ENCODE measurements at regions not wholly inside any gene's neighbourhood (a gene's known extent, or its start where the extent isn't known, plus 50 kb on each side); places are given as distances from the start of the nearest gene placed in this dataset.

- in situ Hi-C loops (cut with MboI; ENCODE audit: low sequenced_read_pairs in 4 of 4) (no loop called here), intact Hi-C loops (cut with DNase I; ENCODE audit: low total_unique reads) (no loop called here)
- ATAC-seq: no peak
- no peak for TF ChIP-seq CTCF (IDR thresholded peaks at IDR 0.05 in 4 of 5, conservative IDR thresholded peaks at IDR 0.05 in 1 of 5)
- no peak for TF ChIP-seq POLR2A (IDR thresholded peaks at IDR 0.05)
- H3K36me3 ChIP-seq: no peaks in the 10 kb centered on the region
- no peaks in the 10 kb centered on the region for H3K9me3 ChIP-seq
- no peaks in the 10 kb centered on the region for H3K27me3 ChIP-seq
- H3K4me3 ChIP-seq: no peak overlapping the region
- no peak for DNase-seq
- no peak overlapping the region for H3K27ac ChIP-seq
- H3K4me1 ChIP-seq: no peaks in the 10 kb centered on the region
Observed at GRCh38 chr13:74561155-74561554, 427.0 kb upstream of the KLF12 start.

- H3K36me3 ChIP-seq: no peaks in the 10 kb centered on the region
- no peaks in the 10 kb centered on the region for H3K9me3 ChIP-seq
- ATAC-seq (no peak), DNase-seq (no peak)
- in situ Hi-C loops (cut with MboI; ENCODE audit: low sequenced_read_pairs in 4 of 4) (no loop called here), intact Hi-C loops (cut with DNase I; ENCODE audit: low total_unique reads) (no loop called here)
- TF ChIP-seq POLR2A (IDR thresholded peaks at IDR 0.05) (no peak), CTCF (IDR thresholded peaks at IDR 0.05 in 4 of 5, conservative IDR thresholded peaks at IDR 0.05 in 1 of 5) (no peak)
- H3K4me3 ChIP-seq: no peak overlapping the region
- no peaks in the 10 kb centered on the region for H3K4me1 ChIP-seq
- H3K27ac ChIP-seq: no peak overlapping the region
- no peaks in the 10 kb centered on the region for H3K27me3 ChIP-seq
Observed at GRCh38 chr13:74560325-74560724, 426.1 kb upstream of the KLF12 start.

GRCh38 chr13:74557870-74558269 is 423.7 kb upstream of the KLF12 start:
- intact Hi-C loops (cut with DNase I; ENCODE audit: low total_unique reads): no loop called here
- H3K4me1 ChIP-seq: no peaks in the 10 kb centered on the region
- H3K27ac ChIP-seq: no peak overlapping the region
- ATAC-seq: no peak
- H3K9me3 ChIP-seq: no peaks in the 10 kb centered on the region
- TF ChIP-seq CTCF (IDR thresholded peaks at IDR 0.05 in 4 of 5, conservative IDR thresholded peaks at IDR 0.05 in 1 of 5) (no peak), POLR2A (IDR thresholded peaks at IDR 0.05) (no peak)
- H3K27me3 ChIP-seq: no peaks in the 10 kb centered on the region
- DNase-seq: no peak
- no peaks in the 10 kb centered on the region for H3K36me3 ChIP-seq
- no peak overlapping the region for H3K4me3 ChIP-seq
- in situ Hi-C loops (cut with MboI; ENCODE audit: low sequenced_read_pairs in 4 of 4): no loop called here

- Histone ChIP-seq H3K36me3 (no peaks in the 10 kb centered on the region), H3K27ac (no peak overlapping the region), H3K27me3 (no peaks in the 10 kb centered on the region), H3K4me1 (no peaks in the 10 kb centered on the region), H3K9me3 (no peaks in the 10 kb centered on the region), H3K4me3 (no peak overlapping the region)
- TF ChIP-seq CTCF (IDR thresholded peaks at IDR 0.05 in 4 of 5, conservative IDR thresholded peaks at IDR 0.05 in 1 of 5): no peak
- intact Hi-C loops (cut with DNase I; ENCODE audit: low total_unique reads): no loop called here
- ATAC-seq (no peak), DNase-seq (no peak)
- in situ Hi-C loops (cut with MboI; ENCODE audit: low sequenced_read_pairs in 4 of 4): no loop called here
Observed at GRCh38 chr13:74555651-74556420, 421.6 kb upstream of the KLF12 start.

GRCh38 chr13:74555276-74555625 is 421.0 kb upstream of the KLF12 start:
- no peak overlapping the region for H3K27ac ChIP-seq
- ATAC-seq (no peak), DNase-seq (no peak)
- TF ChIP-seq POLR2A (IDR thresholded peaks at IDR 0.05) (no peak), CTCF (IDR thresholded peaks at IDR 0.05 in 4 of 5, conservative IDR thresholded peaks at IDR 0.05 in 1 of 5) (no peak)
- intact Hi-C loops (cut with DNase I; ENCODE audit: low total_unique reads) (no loop called here), in situ Hi-C loops (cut with MboI; ENCODE audit: low sequenced_read_pairs in 4 of 4) (no loop called here)
- H3K27me3 ChIP-seq: no peaks in the 10 kb centered on the region
- H3K4me1 ChIP-seq: no peaks in the 10 kb centered on the region
- H3K4me3 ChIP-seq: no peak overlapping the region
- H3K36me3 ChIP-seq: no peaks in the 10 kb centered on the region
- no peaks in the 10 kb centered on the region for H3K9me3 ChIP-seq

Measured in gastrocnemius medialis (tissue), 4 donors.